ENCODE measurements at regions not wholly inside any gene's neighbourhood (a gene's known extent, or its start where the extent isn't known, plus 50 kb on each side); places are given as distances from the start of the nearest gene placed in this dataset.

DNA sequence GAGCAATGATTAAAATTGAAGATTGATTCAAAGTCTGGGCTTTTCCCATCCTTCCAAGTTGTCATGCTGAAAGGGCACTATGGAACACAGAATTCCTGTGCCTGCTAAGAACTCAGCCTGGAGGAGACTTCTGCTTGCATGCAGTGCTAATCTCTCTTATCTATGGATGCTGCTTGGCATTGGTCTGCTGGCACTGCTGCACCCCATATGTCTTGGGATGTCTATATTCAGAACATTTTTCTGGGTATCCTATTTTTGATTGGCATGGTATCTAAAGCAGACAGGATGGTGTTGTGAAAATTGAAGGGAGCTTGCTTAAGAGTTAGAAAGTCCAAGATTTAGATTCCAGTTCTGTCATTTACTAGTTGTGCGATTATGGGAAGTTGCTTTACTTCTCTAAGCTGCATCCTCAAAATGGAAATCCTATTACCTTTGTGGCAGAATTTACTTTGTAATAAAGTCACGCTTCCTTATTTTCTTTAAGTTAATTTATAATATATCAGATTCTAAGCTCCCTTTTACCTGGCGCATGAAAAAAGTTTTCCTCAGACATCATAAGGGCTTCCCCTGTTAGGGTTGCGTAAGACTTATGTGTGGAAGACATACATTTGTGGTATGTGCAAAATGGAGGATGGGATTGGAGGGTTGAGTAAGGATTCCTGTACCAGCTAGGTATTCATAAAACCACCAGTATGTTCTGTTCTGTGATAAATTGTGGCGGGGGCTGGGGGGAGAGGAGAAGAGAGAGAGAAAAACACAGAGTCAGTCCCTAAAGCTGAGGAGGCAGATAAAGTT is 254.0 kb downstream of the DMAC1 start:
- TF ChIP-seq, protein P1, sequence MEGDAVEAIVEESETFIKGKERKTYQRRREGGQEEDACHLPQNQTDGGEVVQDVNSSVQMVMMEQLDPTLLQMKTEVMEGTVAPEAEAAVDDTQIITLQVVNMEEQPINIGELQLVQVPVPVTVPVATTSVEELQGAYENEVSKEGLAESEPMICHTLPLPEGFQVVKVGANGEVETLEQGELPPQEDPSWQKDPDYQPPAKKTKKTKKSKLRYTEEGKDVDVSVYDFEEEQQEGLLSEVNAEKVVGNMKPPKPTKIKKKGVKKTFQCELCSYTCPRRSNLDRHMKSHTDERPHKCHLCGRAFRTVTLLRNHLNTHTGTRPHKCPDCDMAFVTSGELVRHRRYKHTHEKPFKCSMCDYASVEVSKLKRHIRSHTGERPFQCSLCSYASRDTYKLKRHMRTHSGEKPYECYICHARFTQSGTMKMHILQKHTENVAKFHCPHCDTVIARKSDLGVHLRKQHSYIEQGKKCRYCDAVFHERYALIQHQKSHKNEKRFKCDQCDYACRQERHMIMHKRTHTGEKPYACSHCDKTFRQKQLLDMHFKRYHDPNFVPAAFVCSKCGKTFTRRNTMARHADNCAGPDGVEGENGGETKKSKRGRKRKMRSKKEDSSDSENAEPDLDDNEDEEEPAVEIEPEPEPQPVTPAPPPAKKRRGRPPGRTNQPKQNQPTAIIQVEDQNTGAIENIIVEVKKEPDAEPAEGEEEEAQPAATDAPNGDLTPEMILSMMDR (IDR thresholded peaks at IDR 0.05; ENCODE audit: partially characterized antibody, unreplicated experiment) = no peak
- Mint-ChIP-seq H3K27ac (ENCODE audit: unreplicated experiment) (no peak overlapping the region), H3K4me3 (ENCODE audit: unreplicated experiment) (no peak overlapping the region), H3K9me3 (ENCODE audit: unreplicated experiment) (peaks cover 3% of the 10 kb centered on the region), H3K36me3 (ENCODE audit: unreplicated experiment) (no peaks in the 10 kb centered on the region), H3K4me1 (ENCODE audit: low read depth, unreplicated experiment) (peaks cover 21% of the 10 kb centered on the region), H3K27me3 (ENCODE audit: unreplicated experiment) (peaks cover 2% of the 10 kb centered on the region)
- no peak for DNase-seq

DNA sequence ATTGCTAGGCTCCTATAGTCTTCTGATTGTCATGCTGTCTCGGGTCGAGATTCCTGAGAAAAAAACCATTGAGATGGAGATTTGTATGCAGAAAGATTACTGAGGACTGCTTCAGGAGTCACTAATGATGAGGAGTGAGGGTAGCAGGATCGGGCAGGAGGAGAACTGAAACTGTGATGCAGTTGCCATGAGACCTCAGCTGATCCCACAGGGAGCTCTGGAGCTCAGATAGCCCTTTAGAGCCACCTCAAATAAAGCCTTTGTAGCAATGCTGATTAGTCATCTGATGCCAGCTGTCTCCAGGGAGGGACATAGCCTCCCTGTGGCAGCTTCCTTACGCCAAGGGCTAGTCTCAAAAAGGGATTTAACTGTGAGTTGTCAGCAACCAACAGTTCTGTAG is 256.9 kb downstream of the DMAC1 start:
- Mint-ChIP-seq H3K9me3 (ENCODE audit: unreplicated experiment) (no peaks in the 10 kb centered on the region), H3K4me1 (ENCODE audit: low read depth, unreplicated experiment) (peaks cover 18% of the 10 kb centered on the region), H3K27me3 (ENCODE audit: unreplicated experiment) (peaks cover 2% of the 10 kb centered on the region), H3K36me3 (ENCODE audit: unreplicated experiment) (no peaks in the 10 kb centered on the region), H3K4me3 (ENCODE audit: unreplicated experiment) (no peak overlapping the region), H3K27ac (ENCODE audit: unreplicated experiment) (no peak overlapping the region)
- TF ChIP-seq, protein P1 (IDR thresholded peaks at IDR 0.05; ENCODE audit: partially characterized antibody, unreplicated experiment) = no peak
- DNase-seq = peak; percentile 18

DNA sequence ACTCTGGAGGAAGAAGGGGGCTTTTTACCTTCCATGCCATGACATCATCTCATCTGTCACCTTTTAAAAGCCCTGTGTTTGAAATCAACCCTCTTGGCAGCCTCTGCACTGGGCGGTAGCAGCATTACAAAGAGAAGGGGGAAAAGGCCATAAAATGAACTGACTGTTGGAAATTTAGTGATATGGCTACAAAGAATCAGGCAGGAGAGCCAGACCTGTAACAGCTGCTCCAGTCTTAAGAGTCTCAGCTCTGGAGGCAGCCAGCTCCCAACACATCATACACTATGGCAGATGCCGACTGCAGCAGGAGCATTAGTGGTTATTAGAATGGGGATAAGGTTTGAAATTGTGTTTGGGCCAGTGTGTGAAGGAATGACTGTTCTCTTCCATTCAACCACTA is 257.5 kb downstream of the DMAC1 start:
- Mint-ChIP-seq H3K27ac (ENCODE audit: unreplicated experiment) (peak overlapping the region; percentile 19), H3K27me3 (ENCODE audit: unreplicated experiment) (peaks cover 2% of the 10 kb centered on the region), H3K4me3 (ENCODE audit: unreplicated experiment) (no peak overlapping the region), H3K4me1 (ENCODE audit: low read depth, unreplicated experiment) (peaks cover 18% of the 10 kb centered on the region), H3K36me3 (ENCODE audit: unreplicated experiment) (no peaks in the 10 kb centered on the region), H3K9me3 (ENCODE audit: unreplicated experiment) (no peaks in the 10 kb centered on the region)
- TF ChIP-seq, protein P1 (IDR thresholded peaks at IDR 0.05; ENCODE audit: partially characterized antibody, unreplicated experiment) = no peak
- no peak for DNase-seq

DNA sequence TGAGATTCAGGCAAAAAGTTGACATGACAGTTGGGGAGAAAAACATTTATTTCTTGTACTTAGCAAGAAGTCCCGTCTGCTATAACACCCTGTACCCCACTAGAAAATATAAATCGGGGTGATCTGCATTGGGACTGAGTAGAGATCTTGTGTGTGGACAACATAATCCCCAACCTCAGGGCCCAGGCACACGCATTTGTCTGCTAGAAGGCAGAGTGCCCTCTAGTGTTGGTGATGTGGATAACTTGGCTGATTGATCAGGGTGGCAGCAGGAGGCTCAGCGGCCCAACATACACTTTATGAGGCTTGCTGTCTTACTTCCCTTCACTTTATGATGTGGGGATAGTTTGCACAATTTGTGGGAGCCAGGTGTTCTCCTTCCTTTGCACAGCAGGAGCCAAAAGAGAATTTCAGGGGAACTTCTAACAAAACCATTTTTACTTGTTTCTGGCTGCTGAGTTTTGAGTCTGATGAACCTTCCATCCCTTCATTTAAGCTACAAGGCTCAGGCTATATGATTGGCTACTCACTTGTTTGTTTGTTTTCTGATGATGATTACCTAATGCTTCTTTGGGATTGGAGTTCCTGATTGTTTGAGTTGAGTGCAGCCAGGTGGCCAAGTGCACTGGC is 263.2 kb downstream of the DMAC1 start:
- DNase-seq = peak; percentile 45
- H3K9me3 Mint-ChIP-seq (ENCODE audit: unreplicated experiment) = no peaks in the 10 kb centered on the region
- H3K27me3 Mint-ChIP-seq (ENCODE audit: unreplicated experiment) = peaks cover 2% of the 10 kb centered on the region
- H3K36me3 Mint-ChIP-seq (ENCODE audit: unreplicated experiment) = no peaks in the 10 kb centered on the region
- H3K27ac Mint-ChIP-seq (ENCODE audit: unreplicated experiment) = no peak overlapping the region
- H3K4me1 Mint-ChIP-seq (ENCODE audit: low read depth, unreplicated experiment) = peaks cover 1% of the 10 kb centered on the region
- TF ChIP-seq, protein P1 (IDR thresholded peaks at IDR 0.05; ENCODE audit: partially characterized antibody, unreplicated experiment) = peak; percentile 71
- no peak overlapping the region for H3K4me3 Mint-ChIP-seq (ENCODE audit: unreplicated experiment)

Data from glutamatergic neuron (in vitro differentiated cells).